AG10803 (cell line): ENCODE measurements at regions not wholly inside any gene's neighbourhood (a gene's known extent, or its start where the extent isn't known, plus 50 kb on each side); places are given as distances from the start of the nearest gene placed in this dataset.

Experiments
- DNase-seq: peaks from one replicate; pipeline ENCODE4 v3.0.0; 2010; ENCODE audit warnings: low read depth
- H3K4me3 ChIP-seq: 2 replicates; pipeline ENCODE4 v1.5.1; 2011; ENCODE audit warnings: mild to moderate bottlenecking, low read length, control low read depth
- CTCF ChIP-seq: conservative IDR thresholded peaks from 2 replicates; pipeline ENCODE4 v1.5.1; 2011; ENCODE audit warnings: mild to moderate bottlenecking, low read length, control low read depth, inconsistent platforms

- no peak for DNase-seq
- no peak overlapping the region for H3K4me3 ChIP-seq
- TF ChIP-seq CTCF: no peak
Measured at GRCh38 chr13:106633321-106633720, 65.4 kb upstream of the ARGLU1 start.

- no peak for DNase-seq
- TF ChIP-seq CTCF: no peak
- H3K4me3 ChIP-seq: no peak overlapping the region
Measured at GRCh38 chr13:106630650-106631049, 62.7 kb upstream of the ARGLU1 start.

DNA sequence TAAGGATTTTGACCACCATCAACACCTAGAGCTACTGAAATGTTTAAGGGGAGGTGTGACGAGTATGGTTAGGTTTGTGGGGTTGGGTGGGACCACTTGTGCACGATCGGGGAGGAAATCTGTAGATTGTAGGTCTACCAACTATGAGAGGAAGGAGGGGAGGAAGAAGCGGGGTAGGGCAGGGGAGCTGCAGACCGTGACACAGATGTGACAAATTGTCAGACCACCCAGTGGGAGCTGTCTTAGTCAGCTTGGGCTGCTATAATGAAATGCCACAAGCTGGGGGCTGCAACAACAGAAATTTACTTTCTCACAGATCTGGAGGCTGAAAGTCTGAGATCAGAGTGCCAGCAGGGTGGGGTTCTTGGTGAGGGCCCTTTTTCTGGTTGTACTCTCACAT is 62.2 kb upstream of the ARGLU1 start:
- no peak for DNase-seq
- no peak overlapping the region for H3K4me3 ChIP-seq
- TF ChIP-seq CTCF: no peak

DNA sequence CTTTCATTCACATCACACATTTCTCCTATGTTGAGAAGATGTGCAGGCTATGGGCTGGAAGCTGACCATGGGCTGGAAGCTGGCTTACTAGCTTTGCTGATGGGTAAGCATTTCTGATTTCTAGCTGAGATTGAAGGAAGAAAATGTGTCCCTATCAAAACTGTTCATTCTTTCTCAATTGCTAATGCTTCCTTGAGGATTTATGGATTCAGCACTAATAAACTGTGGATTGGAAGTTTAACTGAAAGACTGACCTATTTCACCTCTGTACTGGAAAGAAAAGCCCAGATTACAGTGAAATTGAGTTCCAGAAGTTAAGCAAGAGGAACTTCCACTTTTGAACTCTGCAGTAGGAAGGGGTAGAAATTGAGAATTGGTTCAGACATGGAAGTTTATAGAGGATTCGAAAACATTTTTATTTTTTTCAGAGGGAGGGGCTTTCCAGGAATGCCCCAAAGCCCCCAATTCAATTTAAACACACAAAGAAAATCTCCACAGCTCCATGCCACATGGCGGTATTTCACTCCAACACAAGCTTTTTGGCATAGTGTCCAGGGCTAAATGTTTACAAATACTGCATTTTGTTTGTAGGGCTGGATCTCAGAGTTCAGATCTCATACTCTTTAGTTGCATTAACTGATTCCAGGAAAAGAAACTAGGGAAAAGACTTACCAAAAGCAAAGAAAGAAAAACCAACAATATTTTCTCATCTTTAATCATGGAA is 61.2 kb upstream of the ARGLU1 start:
- no peak overlapping the region for H3K4me3 ChIP-seq
- no peak for DNase-seq
- TF ChIP-seq CTCF: no peak

DNA sequence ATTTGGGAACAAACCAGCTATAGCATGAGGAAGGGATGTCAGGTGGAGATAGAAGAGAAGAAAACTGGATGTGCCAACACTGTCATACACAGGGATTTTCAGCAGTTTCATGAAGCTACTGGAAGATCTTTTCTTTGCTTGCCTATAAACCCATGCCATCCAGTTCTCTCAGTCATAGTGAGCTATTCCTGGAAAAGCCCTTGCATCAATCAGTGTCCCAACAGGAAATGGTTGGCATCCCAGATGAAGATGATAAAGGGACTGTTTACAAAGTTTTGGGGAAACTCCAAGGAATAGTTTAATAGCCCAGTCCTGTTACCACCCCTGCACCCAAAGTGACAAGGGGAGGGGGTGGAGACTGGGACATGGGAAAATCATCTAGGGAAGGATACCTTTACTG is 58.5 kb upstream of the ARGLU1 start:
- H3K4me3 ChIP-seq: no peak overlapping the region
- TF ChIP-seq CTCF: no peak
- no peak for DNase-seq

DNA sequence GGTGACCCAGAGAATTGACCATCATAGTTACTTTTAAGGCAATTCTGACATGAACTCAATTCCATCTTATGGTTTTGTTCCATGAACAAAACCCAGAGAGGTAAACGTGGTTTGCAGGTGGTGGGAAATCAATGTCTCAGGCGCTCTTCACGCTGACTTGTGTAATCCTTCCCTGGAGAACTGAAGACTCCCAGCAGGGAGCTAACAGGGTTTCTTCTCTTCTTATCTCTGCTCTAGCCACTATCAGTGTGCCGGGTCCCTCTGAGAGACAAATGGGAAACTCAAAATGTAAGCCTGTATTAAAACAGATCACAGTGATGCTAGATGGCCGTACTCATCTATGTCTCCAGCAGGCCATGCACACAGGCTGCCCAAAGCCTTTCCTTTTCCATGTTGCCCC is 57.6 kb upstream of the ARGLU1 start:
- H3K4me3 ChIP-seq: no peak overlapping the region
- no peak for TF ChIP-seq CTCF
- no peak for DNase-seq

DNA sequence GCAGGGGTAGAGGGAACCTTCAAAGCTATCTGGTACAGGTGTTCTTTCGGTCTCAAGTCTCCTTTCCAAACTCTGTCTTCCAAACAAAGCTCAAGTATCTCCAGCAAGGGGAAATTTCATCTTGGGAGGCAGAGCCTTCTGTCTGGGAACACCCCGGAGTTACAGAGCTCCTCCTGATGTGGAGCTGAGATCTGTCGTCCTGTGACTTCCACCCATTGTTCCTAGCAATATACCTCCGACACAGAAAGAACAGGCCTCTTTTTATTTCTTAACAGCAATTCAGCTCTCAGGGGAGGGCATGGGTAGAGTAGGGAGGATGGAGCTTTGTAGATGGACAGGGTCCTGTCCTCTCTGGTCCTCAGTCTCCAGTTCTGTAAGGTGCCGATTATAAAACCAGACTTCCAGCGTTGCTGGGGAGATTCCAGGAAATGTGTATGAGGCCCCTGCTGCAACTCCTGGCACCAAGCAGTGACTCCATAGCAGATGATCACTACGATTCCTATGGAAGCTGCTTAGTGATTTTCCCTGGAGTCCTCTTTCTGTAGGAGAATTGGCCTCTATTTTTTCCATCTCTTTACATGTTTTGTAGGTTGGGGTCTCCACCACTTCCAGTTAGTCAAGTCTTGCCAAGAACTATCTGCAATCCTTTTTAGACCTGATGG is 56.0 kb upstream of the ARGLU1 start:
- no peak for TF ChIP-seq CTCF
- H3K4me3 ChIP-seq: no peak overlapping the region
- DNase-seq: no peak
